ENCODE measurements at regions not wholly inside any gene's neighbourhood (a gene's known extent, or its start where the extent isn't known, plus 50 kb on each side); places are given as distances from the start of the nearest gene placed in this dataset.

DNA sequence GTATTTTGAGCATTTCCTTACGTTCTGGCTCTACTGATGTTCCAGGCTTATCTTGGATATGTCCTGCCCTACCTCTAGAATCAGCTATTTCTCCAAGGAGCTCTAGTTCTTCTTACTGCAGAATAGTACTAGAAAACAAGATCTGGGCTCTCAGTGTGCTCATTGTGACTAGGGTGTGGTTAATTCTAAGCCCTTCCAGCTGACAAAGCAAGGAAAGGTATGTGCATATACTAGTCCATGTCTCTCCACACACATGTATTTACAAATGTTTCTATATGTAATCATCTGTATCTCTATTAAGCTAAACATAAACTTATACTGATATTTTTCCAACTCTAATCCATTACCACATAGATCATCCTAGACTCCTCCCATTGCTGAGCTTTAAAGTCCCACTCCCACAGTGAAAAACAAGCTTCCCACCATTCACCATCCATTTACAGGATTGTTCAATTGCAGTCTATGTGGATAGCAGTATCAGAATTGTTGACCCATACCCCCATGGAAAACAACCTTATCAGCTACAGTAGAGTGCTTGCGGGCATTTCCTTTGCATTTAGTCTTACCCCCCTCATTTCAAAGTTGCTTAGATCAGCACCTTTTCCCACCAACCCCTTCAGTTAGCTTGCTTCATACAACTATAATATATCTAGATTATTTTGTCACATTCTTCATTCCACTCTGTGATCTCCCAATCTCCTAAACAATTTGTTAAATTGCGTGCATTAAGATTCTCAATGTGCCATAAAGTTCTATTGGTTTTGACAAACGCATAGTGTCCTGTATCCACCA lies 194.5 kb downstream of the SOX9 start:
- BruUV-seq (replicated peaks): no TSS peak
- CTCF ChIA-PET: no interaction called here
- no peaks in the 10 kb centered on the region for H3K27me3 ChIP-seq (ENCODE audit: low read length)
- no peak for ATAC-seq
- H3K9me3 ChIP-seq (ENCODE audit: low read length): no peaks in the 10 kb centered on the region
- no peaks in the 10 kb centered on the region for H3K79me2 ChIP-seq (ENCODE audit: low read length)
- no peak overlapping the region for H3K4me2 ChIP-seq (ENCODE audit: low read length)
- no peak overlapping the region for H3K27ac ChIP-seq (ENCODE audit: low read length)
- POLR2A ChIA-PET (ENCODE audit: unreplicated experiment): no interaction called here
- H4K20me1 ChIP-seq (ENCODE audit: low read length): no peaks in the 10 kb centered on the region
- no peaks in the 10 kb centered on the region for H3K4me1 ChIP-seq (ENCODE audit: insufficient read depth, low read length)
- no peaks in the 10 kb centered on the region for H3F3A ChIP-seq (ENCODE audit: low read length, unreplicated experiment)
- H3K4me3 ChIP-seq (ENCODE audit: low read length): no peak overlapping the region
- no peak for TF ChIP-seq CTCF (conservative IDR thresholded peaks at IDR 0.05; ENCODE audit: low read depth, low read length)
- TF ChIP-seq EZH2 (IDR thresholded peaks at IDR 0.05; ENCODE audit: low read length, unreplicated experiment): no peak
- TF ChIP-seq EZH2phosphoT487 (IDR thresholded peaks at IDR 0.05; ENCODE audit: borderline replicate concordance, low read length): no peak
- no peak for DNase-seq
- no peak overlapping the region for H2AFZ ChIP-seq (ENCODE audit: low read length)
- no peaks in the 10 kb centered on the region for H3K9me2 ChIP-seq (replicated peaks; ENCODE audit: low read length)
- no peak overlapping the region for H3K9ac ChIP-seq (ENCODE audit: low read length)
- intact Hi-C loops (cut with micrococcal nuclease): no loop called here
- no peaks in the 10 kb centered on the region for H3K36me3 ChIP-seq (ENCODE audit: low read depth, low read length)

DNA sequence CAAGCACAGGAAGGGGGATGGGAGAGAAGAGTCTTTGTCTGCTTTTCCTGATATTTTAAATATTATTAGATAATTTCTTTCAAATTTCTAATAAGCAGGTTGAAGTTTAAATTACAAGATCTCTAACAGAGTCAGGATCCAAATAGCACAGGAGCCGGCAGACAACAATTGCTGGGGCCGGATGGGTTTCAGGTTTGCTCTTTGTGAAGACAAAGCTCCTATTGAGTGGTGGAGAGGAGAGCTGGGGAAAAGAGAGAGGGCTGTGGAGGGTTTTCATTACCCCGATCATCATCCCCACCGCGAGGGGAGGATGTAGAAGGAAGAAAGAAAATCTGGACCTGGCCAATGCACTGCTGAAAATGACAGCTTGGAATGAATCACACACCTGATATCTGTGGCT lies 197.3 kb downstream of the SOX9 start:
- H3K9me3 ChIP-seq (ENCODE audit: low read length): no peaks in the 10 kb centered on the region
- no peaks in the 10 kb centered on the region for H4K20me1 ChIP-seq (ENCODE audit: low read length)
- intact Hi-C loops (cut with micrococcal nuclease): no loop called here
- no peak overlapping the region for H3K27ac ChIP-seq (ENCODE audit: low read length)
- no peak overlapping the region for H3K4me2 ChIP-seq (ENCODE audit: low read length)
- H3K36me3 ChIP-seq (ENCODE audit: low read depth, low read length): no peaks in the 10 kb centered on the region
- H3F3A ChIP-seq (ENCODE audit: low read length, unreplicated experiment): no peaks in the 10 kb centered on the region
- H3K4me3 ChIP-seq (ENCODE audit: low read length): no peak overlapping the region
- no peak for ATAC-seq
- no peaks in the 10 kb centered on the region for H3K9me2 ChIP-seq (replicated peaks; ENCODE audit: low read length)
- no peaks in the 10 kb centered on the region for H3K4me1 ChIP-seq (ENCODE audit: insufficient read depth, low read length)
- no peak overlapping the region for H2AFZ ChIP-seq (ENCODE audit: low read length)
- no peaks in the 10 kb centered on the region for H3K27me3 ChIP-seq (ENCODE audit: low read length)
- TF ChIP-seq EZH2phosphoT487 (IDR thresholded peaks at IDR 0.05; ENCODE audit: borderline replicate concordance, low read length): no peak
- H3K9ac ChIP-seq (ENCODE audit: low read length): no peak overlapping the region
- no peak for DNase-seq
- no peaks in the 10 kb centered on the region for H3K79me2 ChIP-seq (ENCODE audit: low read length)
- ChIA-PET CTCF (no interaction called here), POLR2A (ENCODE audit: unreplicated experiment) (no interaction called here)
- no TSS peak for BruUV-seq (replicated peaks)

- intact Hi-C loops (cut with micrococcal nuclease): no loop called here
- Histone ChIP-seq H3K4me1 (ENCODE audit: insufficient read depth, low read length) (no peaks in the 10 kb centered on the region), H3K36me3 (ENCODE audit: low read depth, low read length) (no peaks in the 10 kb centered on the region), H3K79me2 (ENCODE audit: low read length) (no peaks in the 10 kb centered on the region), H3K9me3 (ENCODE audit: low read length) (no peaks in the 10 kb centered on the region), H3K27me3 (ENCODE audit: low read length) (no peaks in the 10 kb centered on the region), H4K20me1 (ENCODE audit: low read length) (no peaks in the 10 kb centered on the region), H3K4me3 (ENCODE audit: low read length) (no peak overlapping the region), H3K27ac (ENCODE audit: low read length) (no peak overlapping the region), H3K4me2 (ENCODE audit: low read length) (no peak overlapping the region), H2AFZ (ENCODE audit: low read length) (no peak overlapping the region), H3F3A (ENCODE audit: low read length, unreplicated experiment) (no peaks in the 10 kb centered on the region), H3K9ac (ENCODE audit: low read length) (no peak overlapping the region), H3K9me2 (replicated peaks; ENCODE audit: low read length) (no peaks in the 10 kb centered on the region)
- CTCF ChIA-PET: no interaction called here
- TF ChIP-seq CTCF (conservative IDR thresholded peaks at IDR 0.05; ENCODE audit: low read depth, low read length) (no peak), EZH2phosphoT487 (IDR thresholded peaks at IDR 0.05; ENCODE audit: borderline replicate concordance, low read length) (no peak), EZH2 (IDR thresholded peaks at IDR 0.05; ENCODE audit: low read length, unreplicated experiment) (no peak)
- no peak for DNase-seq
- BruUV-seq (replicated peaks): no TSS peak
- ATAC-seq: no peak
- POLR2A ChIA-PET (ENCODE audit: unreplicated experiment): no interaction called here
Observed at GRCh38 chr17:72321896-72322295, 201.1 kb downstream of the SOX9 start.

Data from PC-3 (cell line).